Mesothelial cell of epicardium (in vitro differentiated cells): ENCODE measurements at regions not wholly inside any gene's neighbourhood (a gene's known extent, or its start where the extent isn't known, plus 50 kb on each side); places are given as distances from the start of the nearest gene placed in this dataset.

Source experiments
- DNase-seq, 2 experiments: peaks; one replicate each; pipeline ENCODE4 v3.0.0; 2021; ENCODE audit warnings: low spot score in 2 of 2; ENCODE audit not compliant: unreplicated experiment in 2 of 2
- H3K27ac Mint-ChIP-seq: 2 replicates; pipeline ENCODE4 v1.8.0; 2021; ENCODE audit warnings: mixed read lengths
- H3K27me3 Mint-ChIP-seq: 2 replicates; pipeline ENCODE4 v1.8.0; 2021; ENCODE audit warnings: low read depth, mixed read lengths
- H3K36me3 Mint-ChIP-seq: 2 replicates; pipeline ENCODE4 v1.8.0; 2021; ENCODE audit warnings: mixed read lengths
- H3K4me1 Mint-ChIP-seq: 2 replicates; pipeline ENCODE4 v1.8.0; 2021; ENCODE audit warnings: mixed read lengths
- H3K4me3 Mint-ChIP-seq: 2 replicates; pipeline ENCODE4 v1.8.0; 2021; ENCODE audit warnings: mild to moderate bottlenecking, moderate library complexity, mixed read lengths
- H3K9me3 Mint-ChIP-seq: 2 replicates; pipeline ENCODE4 v1.8.0; 2021; ENCODE audit warnings: mixed read lengths
- TF ChIP-seq, protein P1 (sequence below): fragments of 200-600 bp; sonication (generic); IDR thresholded peaks from one replicate; pipeline ENCODE4 v1.5.0; 2021; ENCODE audit warnings: antibody characterized with exemption; ENCODE audit not compliant: unreplicated experiment

DNA sequence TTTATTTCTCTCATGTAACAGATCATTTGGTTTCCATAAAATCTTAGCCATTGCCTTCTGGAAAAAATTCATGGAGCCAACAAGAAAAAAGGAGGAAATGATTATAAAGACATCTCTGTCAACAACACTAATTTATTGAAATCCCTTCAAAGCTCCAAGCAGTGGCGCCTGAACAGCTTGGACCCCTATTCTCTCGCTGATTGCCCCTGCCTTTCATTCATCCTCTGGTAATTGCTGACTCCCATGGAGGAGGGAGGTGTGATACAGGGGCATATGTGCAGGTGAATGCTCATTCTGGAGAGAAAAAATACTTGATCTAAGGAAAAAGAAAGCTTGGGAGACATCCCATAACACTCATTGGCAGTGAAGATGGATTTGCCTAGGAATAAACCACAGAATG is 345.5 kb downstream of the FGFR2 start:
- Mint-ChIP-seq H3K9me3 (peaks cover 14% of the 10 kb centered on the region), H3K27me3 (no peaks in the 10 kb centered on the region), H3K27ac (no peak overlapping the region), H3K4me1 (peaks cover 6% of the 10 kb centered on the region), H3K4me3 (no peak overlapping the region), H3K36me3 (peaks cover 2% of the 10 kb centered on the region)
- no peak for DNase-seq
- TF ChIP-seq, protein P1, sequence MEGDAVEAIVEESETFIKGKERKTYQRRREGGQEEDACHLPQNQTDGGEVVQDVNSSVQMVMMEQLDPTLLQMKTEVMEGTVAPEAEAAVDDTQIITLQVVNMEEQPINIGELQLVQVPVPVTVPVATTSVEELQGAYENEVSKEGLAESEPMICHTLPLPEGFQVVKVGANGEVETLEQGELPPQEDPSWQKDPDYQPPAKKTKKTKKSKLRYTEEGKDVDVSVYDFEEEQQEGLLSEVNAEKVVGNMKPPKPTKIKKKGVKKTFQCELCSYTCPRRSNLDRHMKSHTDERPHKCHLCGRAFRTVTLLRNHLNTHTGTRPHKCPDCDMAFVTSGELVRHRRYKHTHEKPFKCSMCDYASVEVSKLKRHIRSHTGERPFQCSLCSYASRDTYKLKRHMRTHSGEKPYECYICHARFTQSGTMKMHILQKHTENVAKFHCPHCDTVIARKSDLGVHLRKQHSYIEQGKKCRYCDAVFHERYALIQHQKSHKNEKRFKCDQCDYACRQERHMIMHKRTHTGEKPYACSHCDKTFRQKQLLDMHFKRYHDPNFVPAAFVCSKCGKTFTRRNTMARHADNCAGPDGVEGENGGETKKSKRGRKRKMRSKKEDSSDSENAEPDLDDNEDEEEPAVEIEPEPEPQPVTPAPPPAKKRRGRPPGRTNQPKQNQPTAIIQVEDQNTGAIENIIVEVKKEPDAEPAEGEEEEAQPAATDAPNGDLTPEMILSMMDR: no peak

GRCh38 chr10:121260377-121260776 is 337.9 kb downstream of the FGFR2 start:
- Mint-ChIP-seq H3K4me1 (peaks cover 25% of the 10 kb centered on the region), H3K36me3 (peaks cover under 1% of the 10 kb centered on the region), H3K9me3 (peaks cover 34% of the 10 kb centered on the region), H3K4me3 (no peak overlapping the region), H3K27ac (no peak overlapping the region), H3K27me3 (no peaks in the 10 kb centered on the region)
- TF ChIP-seq, protein P1: no peak
- no peak for DNase-seq

GRCh38 chr10:121261665-121262064 is 336.6 kb downstream of the FGFR2 start:
- Mint-ChIP-seq H3K36me3 (no peaks in the 10 kb centered on the region), H3K27ac (no peak overlapping the region), H3K27me3 (no peaks in the 10 kb centered on the region), H3K4me1 (peaks cover 31% of the 10 kb centered on the region), H3K4me3 (no peak overlapping the region), H3K9me3 (peaks cover 28% of the 10 kb centered on the region)
- TF ChIP-seq, protein P1: no peak
- no peak for DNase-seq

DNA sequence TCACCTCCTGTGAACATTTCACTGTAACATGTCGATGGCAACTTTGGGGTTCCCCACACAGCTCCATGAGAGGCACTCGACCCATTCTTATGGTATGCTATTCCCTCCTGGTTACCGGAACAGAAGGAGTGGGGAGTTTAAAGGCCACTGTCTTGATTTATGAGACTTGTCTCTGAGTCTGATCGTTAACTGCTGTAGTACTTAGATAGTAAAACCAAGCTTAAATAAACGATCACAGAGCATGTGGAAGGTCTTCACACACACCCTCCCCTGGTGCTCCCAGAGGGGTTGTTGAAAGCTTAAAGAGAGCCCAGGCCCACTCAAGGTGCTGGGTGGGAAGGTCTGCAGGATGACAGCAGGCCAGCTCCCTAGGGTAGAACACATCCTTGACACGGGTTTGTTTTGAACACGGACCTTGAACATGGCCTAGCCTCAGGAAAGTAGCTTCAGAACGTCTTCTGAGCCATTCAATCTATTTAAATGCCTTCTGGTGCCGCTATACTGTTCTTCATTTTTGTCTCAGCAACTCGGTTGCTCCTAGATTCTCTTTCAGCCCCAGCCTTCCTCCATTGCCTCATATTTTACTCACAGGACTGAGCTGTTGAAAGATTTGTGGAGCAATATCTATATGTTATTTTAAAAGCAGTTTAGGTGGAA is 335.3 kb downstream of the FGFR2 start:
- peak overlapping the region; percentile 15 for H3K27ac Mint-ChIP-seq
- no peaks in the 10 kb centered on the region for H3K27me3 Mint-ChIP-seq
- H3K9me3 Mint-ChIP-seq: peaks cover 20% of the 10 kb centered on the region
- H3K4me1 Mint-ChIP-seq: peaks cover 31% of the 10 kb centered on the region
- TF ChIP-seq, protein P1: no peak
- H3K4me3 Mint-ChIP-seq: no peak overlapping the region
- no peak for DNase-seq
- H3K36me3 Mint-ChIP-seq: no peaks in the 10 kb centered on the region

GRCh38 chr10:121263431-121263783 is 334.8 kb downstream of the FGFR2 start:
- peaks cover 31% of the 10 kb centered on the region for H3K4me1 Mint-ChIP-seq
- H3K9me3 Mint-ChIP-seq: peaks cover 15% of the 10 kb centered on the region
- no peaks in the 10 kb centered on the region for H3K27me3 Mint-ChIP-seq
- TF ChIP-seq, protein P1: no peak
- H3K36me3 Mint-ChIP-seq: no peaks in the 10 kb centered on the region
- no peak overlapping the region for H3K4me3 Mint-ChIP-seq
- no peak for DNase-seq
- H3K27ac Mint-ChIP-seq: peak overlapping the region; percentile 19
